A673 (cell line): ENCODE measurements at regions not wholly inside any gene's neighbourhood (a gene's known extent, or its start where the extent isn't known, plus 50 kb on each side); places are given as distances from the start of the nearest gene placed in this dataset.

ENCODE experiments used
- EZH2 ChIP-seq: fragments of 200-600 bp; sonication (generic); IDR thresholded peaks from 2 replicates; pipeline ENCODE4 v1.6.1; 2017; ENCODE audit warnings: borderline replicate concordance, low read depth, mild to moderate bottlenecking, mixed read lengths, antibody characterized with exemption, low read length; ENCODE audit not compliant: poor library complexity, severe bottlenecking
- TF ChIP-seq, protein P1 (sequence below): fragments of 300-800, 200-600 bp; sonication (generic); conservative IDR thresholded peaks from 2 replicates; pipeline ENCODE4 v1.5.1; 2017; ENCODE audit warnings: low read depth, mild to moderate bottlenecking, antibody characterized with exemption, low read length, moderate library complexity, mixed read lengths

DNA sequence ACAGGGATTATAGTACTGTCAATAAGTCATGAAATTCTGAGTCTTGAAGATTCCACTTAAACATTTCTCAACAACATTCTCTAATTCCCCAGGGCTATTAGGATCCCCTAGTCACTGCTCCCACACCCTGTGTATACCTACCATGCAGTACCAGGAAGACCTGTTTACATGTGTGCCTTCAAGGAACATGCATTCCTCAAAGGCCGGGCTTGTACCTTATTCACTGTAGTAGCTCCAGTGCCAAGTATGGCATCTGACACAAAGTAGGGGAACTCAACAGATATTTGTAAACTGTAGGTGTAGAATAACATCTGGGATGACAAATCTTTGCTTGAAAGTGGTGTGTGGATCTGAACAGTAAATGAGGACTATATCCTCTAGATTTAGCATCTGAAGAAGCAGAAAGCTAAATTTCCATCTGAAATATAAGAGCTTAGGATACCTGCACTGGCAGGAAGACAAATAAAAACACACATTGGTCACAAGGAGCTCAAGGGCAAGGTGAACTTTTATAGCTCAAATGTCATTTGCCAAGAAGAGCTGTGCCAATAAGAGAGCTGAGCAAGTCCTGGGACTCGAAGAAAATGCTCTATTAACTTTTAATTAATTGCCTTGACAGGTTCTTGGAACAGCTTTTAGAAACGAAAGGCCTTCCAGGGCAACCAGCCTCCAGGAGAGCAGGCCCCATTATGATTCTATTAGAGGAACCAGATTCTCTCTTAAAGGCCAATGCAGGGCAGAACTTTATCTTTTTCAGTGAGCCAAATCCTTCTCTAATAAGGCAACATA, 52.3 kb upstream of the MYOT start:
- TF ChIP-seq, protein P1, sequence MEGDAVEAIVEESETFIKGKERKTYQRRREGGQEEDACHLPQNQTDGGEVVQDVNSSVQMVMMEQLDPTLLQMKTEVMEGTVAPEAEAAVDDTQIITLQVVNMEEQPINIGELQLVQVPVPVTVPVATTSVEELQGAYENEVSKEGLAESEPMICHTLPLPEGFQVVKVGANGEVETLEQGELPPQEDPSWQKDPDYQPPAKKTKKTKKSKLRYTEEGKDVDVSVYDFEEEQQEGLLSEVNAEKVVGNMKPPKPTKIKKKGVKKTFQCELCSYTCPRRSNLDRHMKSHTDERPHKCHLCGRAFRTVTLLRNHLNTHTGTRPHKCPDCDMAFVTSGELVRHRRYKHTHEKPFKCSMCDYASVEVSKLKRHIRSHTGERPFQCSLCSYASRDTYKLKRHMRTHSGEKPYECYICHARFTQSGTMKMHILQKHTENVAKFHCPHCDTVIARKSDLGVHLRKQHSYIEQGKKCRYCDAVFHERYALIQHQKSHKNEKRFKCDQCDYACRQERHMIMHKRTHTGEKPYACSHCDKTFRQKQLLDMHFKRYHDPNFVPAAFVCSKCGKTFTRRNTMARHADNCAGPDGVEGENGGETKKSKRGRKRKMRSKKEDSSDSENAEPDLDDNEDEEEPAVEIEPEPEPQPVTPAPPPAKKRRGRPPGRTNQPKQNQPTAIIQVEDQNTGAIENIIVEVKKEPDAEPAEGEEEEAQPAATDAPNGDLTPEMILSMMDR = no peak
- TF ChIP-seq EZH2 = no peak
